ENCODE measurements at regions not wholly inside any gene's neighbourhood (a gene's known extent, or its start where the extent isn't known, plus 50 kb on each side); places are given as distances from the start of the nearest gene placed in this dataset.
"Not testable (repeated sequence)": the region's sequence is repeated elsewhere in the genome, so short reads cannot be mapped to it uniquely, and the experiment has no call there.

DNA sequence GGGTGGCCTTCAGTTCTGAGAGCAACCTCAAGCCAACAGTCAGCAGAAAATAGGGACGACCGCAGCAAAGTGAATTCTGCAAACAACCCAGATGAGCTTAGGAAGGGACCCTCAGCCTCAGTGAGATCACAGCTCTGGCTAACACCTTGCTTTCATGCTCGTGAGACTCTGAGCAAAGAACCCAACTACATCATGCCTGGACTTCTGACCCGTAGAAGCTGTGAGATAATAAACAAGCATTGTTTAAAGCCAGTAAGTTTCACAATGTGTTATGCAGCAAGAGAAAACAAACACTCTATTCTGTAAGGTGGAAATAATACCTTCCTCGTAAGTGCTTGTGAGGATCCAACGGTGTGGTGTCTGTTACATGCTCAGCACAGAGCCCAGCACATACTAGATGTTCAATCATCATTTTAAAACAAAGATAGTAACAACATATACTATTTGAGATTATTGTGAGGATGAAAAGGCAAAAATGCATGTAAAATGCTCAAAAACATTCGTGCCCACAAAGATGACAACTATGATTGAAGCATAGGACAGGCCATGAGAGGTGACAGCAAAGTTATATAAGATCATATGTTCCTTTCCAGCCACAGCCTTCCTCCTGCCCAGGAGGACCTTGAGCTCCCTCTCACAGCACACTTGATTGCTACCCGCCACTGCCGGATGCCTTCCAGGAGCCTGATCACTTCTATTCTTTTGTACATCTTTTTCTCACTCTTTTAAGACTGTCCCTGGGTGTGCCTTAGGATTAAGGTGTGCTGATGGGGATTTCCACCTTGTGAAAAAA is 433.3 kb downstream of the BUD13 start:
- no peak for DNase-seq (ENCODE audit: extremely low spot score)
- ChIA-PET POLR2A (no interaction called here), CTCF (no interaction called here)
- TF ChIP-seq, protein P1, sequence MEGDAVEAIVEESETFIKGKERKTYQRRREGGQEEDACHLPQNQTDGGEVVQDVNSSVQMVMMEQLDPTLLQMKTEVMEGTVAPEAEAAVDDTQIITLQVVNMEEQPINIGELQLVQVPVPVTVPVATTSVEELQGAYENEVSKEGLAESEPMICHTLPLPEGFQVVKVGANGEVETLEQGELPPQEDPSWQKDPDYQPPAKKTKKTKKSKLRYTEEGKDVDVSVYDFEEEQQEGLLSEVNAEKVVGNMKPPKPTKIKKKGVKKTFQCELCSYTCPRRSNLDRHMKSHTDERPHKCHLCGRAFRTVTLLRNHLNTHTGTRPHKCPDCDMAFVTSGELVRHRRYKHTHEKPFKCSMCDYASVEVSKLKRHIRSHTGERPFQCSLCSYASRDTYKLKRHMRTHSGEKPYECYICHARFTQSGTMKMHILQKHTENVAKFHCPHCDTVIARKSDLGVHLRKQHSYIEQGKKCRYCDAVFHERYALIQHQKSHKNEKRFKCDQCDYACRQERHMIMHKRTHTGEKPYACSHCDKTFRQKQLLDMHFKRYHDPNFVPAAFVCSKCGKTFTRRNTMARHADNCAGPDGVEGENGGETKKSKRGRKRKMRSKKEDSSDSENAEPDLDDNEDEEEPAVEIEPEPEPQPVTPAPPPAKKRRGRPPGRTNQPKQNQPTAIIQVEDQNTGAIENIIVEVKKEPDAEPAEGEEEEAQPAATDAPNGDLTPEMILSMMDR (IDR thresholded peaks at IDR 0.05; ENCODE audit: control extremely low read depth, extremely low read depth, low read depth, missing control alignments) = no peak

DNA sequence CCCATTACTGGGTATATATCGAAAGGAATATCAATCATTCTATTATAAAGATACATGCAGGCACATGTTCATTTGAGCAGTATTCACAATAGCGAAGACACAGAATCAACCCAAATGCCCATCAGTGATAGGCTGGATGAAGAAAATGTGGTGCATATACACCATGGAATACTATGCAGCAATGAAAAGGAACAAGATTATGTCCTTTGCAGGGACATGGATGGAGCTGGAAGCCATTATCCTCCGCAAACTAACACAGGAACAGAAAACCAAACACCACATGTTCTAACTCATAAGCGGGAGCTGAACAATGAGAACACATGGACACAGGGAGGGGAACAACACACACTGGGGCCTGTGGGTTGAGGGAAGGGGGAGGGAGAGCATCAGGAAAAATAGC is 434.3 kb downstream of the BUD13 start:
- POLR2A ChIA-PET; DNase-seq (ENCODE audit: extremely low spot score); CTCF ChIA-PET: not testable (repeated sequence)

DNA sequence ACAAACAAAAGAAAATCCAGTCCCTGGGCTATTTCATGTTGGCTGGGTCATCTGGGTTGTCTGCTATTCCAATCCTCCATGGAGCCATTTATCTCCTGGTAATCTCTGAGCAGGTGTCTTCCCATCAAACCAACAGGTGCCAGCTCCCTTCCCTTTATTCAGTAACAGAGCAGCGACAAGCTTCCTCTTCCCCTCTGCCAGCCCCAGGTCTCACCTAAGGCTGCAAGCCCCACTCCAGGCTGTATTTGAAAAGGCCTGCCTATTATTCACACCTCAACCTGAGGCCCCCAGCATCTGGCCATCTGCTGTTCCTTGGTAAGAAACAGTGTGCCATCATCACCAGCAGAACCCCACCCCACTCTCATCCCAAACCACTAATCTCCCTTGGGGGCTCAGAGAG is 436.2 kb downstream of the BUD13 start:
- no peak for DNase-seq (ENCODE audit: extremely low spot score)
- ChIA-PET CTCF (no interaction called here), POLR2A (no interaction called here)
- TF ChIP-seq, protein P1 (IDR thresholded peaks at IDR 0.05; ENCODE audit: control extremely low read depth, extremely low read depth, low read depth, missing control alignments) = no peak

DNA sequence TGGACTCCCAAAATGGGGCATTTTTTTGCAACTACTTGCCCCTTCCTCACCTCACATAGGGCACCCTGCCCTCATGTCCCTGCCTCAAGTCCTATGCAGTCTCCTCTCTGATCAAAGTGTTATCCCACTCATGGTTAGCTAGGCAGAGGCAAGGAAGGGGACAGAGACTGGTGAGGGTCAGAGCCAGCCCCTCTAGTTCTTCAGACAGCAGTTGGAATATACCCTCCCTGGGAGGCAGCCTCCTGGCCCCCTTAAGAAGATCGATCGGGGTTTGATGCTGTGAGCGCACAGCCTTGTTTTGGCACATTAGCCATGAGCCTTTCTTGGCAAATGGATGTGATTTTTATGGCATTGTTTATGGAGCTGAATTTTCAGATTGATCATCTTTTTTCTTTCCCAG is 436.9 kb downstream of the BUD13 start:
- DNase-seq (ENCODE audit: extremely low spot score) = no peak
- TF ChIP-seq, protein P1 (IDR thresholded peaks at IDR 0.05; ENCODE audit: control extremely low read depth, extremely low read depth, low read depth, missing control alignments) = no peak
- ChIA-PET CTCF (no interaction called here), POLR2A (no interaction called here)

DNA sequence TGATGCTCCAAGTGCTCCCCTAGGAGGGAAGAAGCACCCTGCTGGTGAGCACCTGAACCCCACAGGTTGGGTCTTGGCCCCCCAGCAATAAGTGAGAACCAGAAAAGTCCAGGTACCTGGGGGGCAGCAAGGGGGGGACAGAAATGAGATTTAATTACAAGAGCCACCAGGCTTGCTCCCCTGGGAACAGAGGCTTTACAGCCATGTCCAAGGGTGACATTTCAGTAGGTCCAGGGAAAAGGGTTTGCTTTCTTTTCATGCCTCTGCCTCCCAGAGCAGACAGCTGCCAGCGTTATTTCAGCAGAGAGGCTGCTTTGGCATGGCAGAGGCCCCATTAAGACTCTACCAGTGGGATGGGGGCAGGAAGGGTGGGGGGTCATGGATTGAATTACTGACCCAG is 437.7 kb downstream of the BUD13 start:
- no peak for DNase-seq (ENCODE audit: extremely low spot score)
- TF ChIP-seq, protein P1 (IDR thresholded peaks at IDR 0.05; ENCODE audit: control extremely low read depth, extremely low read depth, low read depth, missing control alignments) = no peak
- ChIA-PET POLR2A (no interaction called here), CTCF (no interaction called here)

DNA sequence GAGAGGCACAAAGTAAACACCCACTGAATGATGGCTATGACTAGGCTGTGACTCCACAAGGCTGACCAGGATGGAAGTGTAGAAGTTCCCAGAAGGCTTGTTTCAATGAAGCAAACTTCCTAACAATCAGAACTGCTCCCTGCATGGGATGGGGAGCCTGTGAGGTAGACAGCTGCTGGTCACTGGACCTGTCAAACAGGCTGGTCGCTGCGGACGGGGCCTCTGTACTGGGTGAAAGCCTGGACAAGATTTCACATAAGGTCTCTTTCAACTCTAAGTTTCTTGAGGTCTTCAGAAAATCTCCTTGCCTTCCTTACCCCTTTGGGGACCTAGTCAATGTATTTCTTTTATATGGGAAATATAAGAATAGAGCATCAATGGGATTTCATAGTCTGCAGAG is 438.2 kb downstream of the BUD13 start:
- CTCF ChIA-PET = no interaction called here
- TF ChIP-seq, protein P1 (IDR thresholded peaks at IDR 0.05; ENCODE audit: control extremely low read depth, extremely low read depth, low read depth, missing control alignments) = no peak
- no peak for DNase-seq (ENCODE audit: extremely low spot score)

DNA sequence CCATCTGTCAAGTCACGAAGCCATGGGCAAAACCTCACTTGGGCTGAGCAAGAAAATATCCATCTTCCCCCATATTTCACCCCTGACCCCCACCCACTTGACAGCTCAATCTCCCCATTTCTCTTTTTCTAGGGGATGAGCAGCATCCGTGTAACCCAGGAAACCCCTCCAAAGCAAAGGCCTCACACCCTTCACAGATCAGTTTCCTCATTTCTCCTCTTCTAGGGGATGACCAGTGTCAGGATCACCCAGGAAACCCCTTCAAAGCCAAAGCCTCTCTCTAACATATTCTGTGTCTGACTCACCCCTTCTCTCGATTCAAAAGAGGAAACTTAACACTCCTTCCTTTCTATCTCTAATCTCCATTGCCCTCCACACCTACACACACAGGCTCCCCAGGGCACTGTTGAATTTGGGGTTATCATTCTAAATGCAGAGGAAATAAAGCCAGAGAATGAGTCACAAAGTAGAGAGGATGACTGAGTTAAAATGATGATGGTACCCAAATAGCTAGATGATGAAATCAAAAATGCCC is 439.7 kb downstream of the BUD13 start:
- CTCF ChIA-PET = interaction anchor here (1.4 kb wide), 1 partner anchor 131 kb away, joined by 3 read pairs; no protein-coding TSS in a partner anchor
- DNase-seq (ENCODE audit: extremely low spot score) = no peak
- TF ChIP-seq, protein P1 (IDR thresholded peaks at IDR 0.05; ENCODE audit: control extremely low read depth, extremely low read depth, low read depth, missing control alignments) = no peak
- POLR2A ChIA-PET = no interaction called here

More for the DNA sequence above, 438.2 kb downstream of the BUD13 start:
- POLR2A ChIA-PET = no interaction called here

Data from GM10248 (cell line).